ENCODE measurements at regions not wholly inside any gene's neighbourhood (a gene's known extent, or its start where the extent isn't known, plus 50 kb on each side); places are given as distances from the start of the nearest gene placed in this dataset.
"Not testable (repeated sequence)": the region's sequence is repeated elsewhere in the genome, so short reads cannot be mapped to it uniquely, and the experiment has no call there.

GRCh38 chr5:89523867-89524266, 640.9 kb upstream of the MEF2C start:
- dilution Hi-C loops (cut with HindIII; ENCODE audit: low sequenced_read_pairs, unreplicated experiment); H4K8ac ChIP-seq (ENCODE audit: low read depth in 2 of 2, low read length in 2 of 2); H2BK15ac ChIP-seq (ENCODE audit: low read depth, low read length); H3K9me1 ChIP-seq (ENCODE audit: insufficient read depth, low read length); H3K56ac ChIP-seq (ENCODE audit: extremely low read depth, insufficient read depth, low read length); H2AK5ac ChIP-seq (ENCODE audit: low read depth, low read length); H2AK9ac ChIP-seq (replicated peaks; ENCODE audit: low read depth, low read length, poor library complexity); H3K4me2 ChIP-seq (ENCODE audit: low read depth, low read length); H4K91ac ChIP-seq (ENCODE audit: insufficient read depth, low read depth, low read length); H3K36me3 ChIP-seq (ENCODE audit: control insufficient read depth, insufficient read depth, low read length); H3K4me3 ChIP-seq (ENCODE audit: insufficient read depth, low read depth, low read length); DNase-seq; ATAC-seq (ENCODE audit: low read depth); H3K14ac ChIP-seq (replicated peaks; ENCODE audit: low read depth, low read length); H2BK20ac ChIP-seq (ENCODE audit: low read depth, low read length); intact Hi-C loops (cut with micrococcal nuclease); H3K27me3 ChIP-seq (ENCODE audit: control insufficient read depth, insufficient read depth, low read length); H4K20me1 ChIP-seq (ENCODE audit: insufficient read depth, low read length); H3K4ac ChIP-seq (ENCODE audit: low read depth, low read length); H4K5ac ChIP-seq (ENCODE audit: low read depth, low read length); BruUV-seq (replicated peaks); H2BK120ac ChIP-seq (ENCODE audit: low read depth, low read length); POLR2A ChIA-PET (ENCODE audit: unreplicated experiment); H3K79me1 ChIP-seq (ENCODE audit: low read depth in 1 of 2, low read length in 2 of 2); in situ Hi-C loops (cut with MboI; ENCODE audit: low sequenced_read_pairs); H3K4me1 ChIP-seq (ENCODE audit: control insufficient read depth, insufficient read depth, low read length); H3K27ac ChIP-seq (ENCODE audit: insufficient read depth, low read length); H2BK5ac ChIP-seq (ENCODE audit: low read depth, low read length, poor library complexity, severe bottlenecking); CTCF ChIA-PET; H3K23ac ChIP-seq (ENCODE audit: low read depth, low read length); H2AFZ ChIP-seq (replicated peaks; ENCODE audit: low read length, poor library complexity); H3K9me3 ChIP-seq (ENCODE audit: control insufficient read depth, insufficient read depth, low read length); H3K9ac ChIP-seq (ENCODE audit: low read depth, low read length); H3K18ac ChIP-seq (ENCODE audit: low read depth, low read length): not testable (repeated sequence)
